Liver (tissue), 8 donors: ENCODE measurements at regions not wholly inside any gene's neighbourhood (a gene's known extent, or its start where the extent isn't known, plus 50 kb on each side); places are given as distances from the start of the nearest gene placed in this dataset.
A peak's percentile ranks its signal among the peaks of the same experiment; 100 is the strongest.

Source experiments
- DNase-seq: peaks from one replicate; pipeline ENCODE4 v3.0.0-alpha.2; 2017; ENCODE audit warnings: low spot score
- H3K27ac ChIP-seq, 2 donors: one replicate each; pipeline ENCODE4 v1.7.0; 2013; ENCODE audit warnings: inconsistent platforms in 2 of 2, low read length in 2 of 2, control low read depth in 1 of 2, low read depth in 1 of 2, mild to moderate bottlenecking in 1 of 2
- H3K27me3 ChIP-seq, 4 donors: one replicate each; pipeline versions ENCODE4 v1.6.1 to v1.7.0; 2013; ENCODE audit warnings: low read length in 3 of 4, inconsistent platforms in 1 of 4, mild to moderate bottlenecking in 1 of 4, moderate library complexity in 1 of 4; ENCODE audit not compliant: control insufficient read depth in 4 of 4, insufficient read depth in 4 of 4
- H3K36me3 ChIP-seq, 4 donors: one replicate each; pipeline versions ENCODE4 v1.6.1 to v1.7.0; 2013; ENCODE audit warnings: low read length in 3 of 4, mild to moderate bottlenecking in 3 of 4, low read depth in 1 of 4, moderate library complexity in 1 of 4; ENCODE audit not compliant: control insufficient read depth in 4 of 4, insufficient read depth in 3 of 4
- H3K4me1 ChIP-seq, 4 donors: one replicate each; pipeline versions ENCODE4 v1.6.1 to v1.7.0; 2013; ENCODE audit warnings: low read length in 3 of 4, mild to moderate bottlenecking in 3 of 4, moderate library complexity in 1 of 4; ENCODE audit not compliant: control insufficient read depth in 4 of 4, insufficient read depth in 4 of 4
- H3K4me3 ChIP-seq, 3 donors: one replicate each; pipeline versions ENCODE4 v1.6.1 to v1.7.0; 2013; ENCODE audit warnings: low read length in 3 of 3, control low read depth in 1 of 3, low read depth in 1 of 3, mild to moderate bottlenecking in 1 of 3
- H3K9ac ChIP-seq, 2 donors: one replicate each; pipeline ENCODE4 v1.7.0; 2013; ENCODE audit warnings: low read length in 2 of 2, mild to moderate bottlenecking in 2 of 2, moderate library complexity in 2 of 2, control low read depth in 1 of 2, low read depth in 1 of 2
- H3K9me3 ChIP-seq, 4 donors: one replicate each; pipeline versions ENCODE4 v1.6.1 to v1.7.0; 2013; ENCODE audit warnings: low read length in 3 of 4; ENCODE audit not compliant: control insufficient read depth in 4 of 4
- ATF3 ChIP-seq: IDR thresholded peaks from 2 replicates; pipeline ENCODE4 v1.6.1; 2016; ENCODE audit warnings: antibody characterized with exemption
- CTCF ChIP-seq: fragments of 150-350 bp; IDR thresholded peaks from 2 replicates; pipeline ENCODE4 v1.5.1; 2017; ENCODE audit warnings: improper control_type of control experiment, low read depth, low read length; ENCODE audit not compliant: missing input control
- EGR1 ChIP-seq, 2 donors: IDR thresholded peaks; 2 replicates each; pipeline ENCODE4 v1.6.1; 2016 to 2018; ENCODE audit warnings: antibody characterized with exemption in 2 of 2, low read depth in 2 of 2
- FOXA1 ChIP-seq: IDR thresholded peaks from 2 replicates; pipeline ENCODE4 v1.6.1; 2016; ENCODE audit warnings: antibody characterized with exemption
- FOXA2 ChIP-seq: IDR thresholded peaks from 2 replicates; pipeline ENCODE4 v1.6.1; 2016; ENCODE audit warnings: antibody characterized with exemption
- GABPA ChIP-seq, 2 donors: IDR thresholded peaks in 1 of 2; conservative IDR thresholded peaks in 1 of 2; 2 replicates each; pipeline ENCODE4 v1.6.1; 2016; ENCODE audit warnings: antibody characterized with exemption in 2 of 2, mild to moderate bottlenecking in 1 of 2, moderate library complexity in 1 of 2
- HNF4A ChIP-seq, 2 donors: conservative IDR thresholded peaks; 2 replicates each; pipeline ENCODE4 v1.6.1; 2016; ENCODE audit warnings: antibody characterized with exemption in 2 of 2, mild to moderate bottlenecking in 2 of 2
- HNF4G ChIP-seq: IDR thresholded peaks from 2 replicates; pipeline ENCODE4 v1.6.1; 2016; ENCODE audit warnings: antibody characterized with exemption
- JUND ChIP-seq, 2 donors: IDR thresholded peaks; 2 replicates each; pipeline ENCODE4 v1.6.1; 2016; ENCODE audit warnings: antibody characterized with exemption in 2 of 2
- MAX ChIP-seq: IDR thresholded peaks from 2 replicates; pipeline ENCODE4 v1.6.1; 2016; ENCODE audit warnings: antibody characterized with exemption
- NR2F2 ChIP-seq: IDR thresholded peaks from 2 replicates; pipeline ENCODE4 v1.6.1; 2016; ENCODE audit warnings: antibody characterized with exemption
- RAD21 ChIP-seq, 2 donors: IDR thresholded peaks; 2 replicates each; pipeline ENCODE4 v1.6.1; 2016; ENCODE audit warnings: antibody characterized with exemption in 2 of 2, mild to moderate bottlenecking in 2 of 2
- RXRA ChIP-seq, 2 donors: IDR thresholded peaks; 2 replicates each; pipeline ENCODE4 v1.6.1; 2017 to 2018; ENCODE audit warnings: antibody characterized with exemption in 2 of 2, mild to moderate bottlenecking in 1 of 2
- SP1 ChIP-seq: IDR thresholded peaks from 2 replicates; pipeline ENCODE4 v1.6.1; 2018; ENCODE audit warnings: antibody characterized with exemption, mild to moderate bottlenecking
- TAF1 ChIP-seq: conservative IDR thresholded peaks from 2 replicates; pipeline ENCODE4 v1.6.1; 2016; ENCODE audit warnings: antibody characterized with exemption, mild to moderate bottlenecking
- WGBS: extraction: QIAGEN DNeasy Blood & Tissue Kit; methylation state at CpG from one replicate; pipeline ENCODE4 v1.1.7; 2013; 5-methylcytosine and 5-hydroxymethylcytosine counted together
- TF ChIP-seq, protein P1 (sequence below): IDR thresholded peaks from 2 replicates; pipeline ENCODE4 v1.6.1; 2016; ENCODE audit warnings: antibody characterized with exemption
- TF ChIP-seq, protein P2 (sequence below): IDR thresholded peaks from 2 replicates; pipeline ENCODE4 v1.6.1; 2016; ENCODE audit warnings: antibody characterized with exemption, mild to moderate bottlenecking
- donor health status: healthy.
- donor health status: healthy.
- donor health status: healthy.
- donor health status: healthy.
- donor health status: healthy.

- 57% methylated on average over 5 of the region's 5 CpGs for WGBS
- DNase-seq, result no peak
- Histone ChIP-seq H3K27ac (no peak overlapping the region), H3K4me3 (no peak overlapping the region), H3K27me3 (no peaks in the 10 kb centered on the region), H3K9me3 (no peaks in the 10 kb centered on the region), H3K36me3 (no peaks in the 10 kb centered on the region), H3K9ac (no peak overlapping the region), H3K4me1 (no peaks in the 10 kb centered on the region)
- TF ChIP-seq CTCF, result peak; percentile 16
- no peak for TF ChIP-seq RXRA (IDR thresholded peaks at IDR 0.05)
- no peak for TF ChIP-seq EGR1 (IDR thresholded peaks at IDR 0.05; ENCODE audit: low read depth in 2 of 2)
- no peak for TF ChIP-seq GABPA (IDR thresholded peaks at IDR 0.05 in 1 of 2, conservative IDR thresholded peaks at IDR 0.05 in 1 of 2)
- TF ChIP-seq, protein P1, sequence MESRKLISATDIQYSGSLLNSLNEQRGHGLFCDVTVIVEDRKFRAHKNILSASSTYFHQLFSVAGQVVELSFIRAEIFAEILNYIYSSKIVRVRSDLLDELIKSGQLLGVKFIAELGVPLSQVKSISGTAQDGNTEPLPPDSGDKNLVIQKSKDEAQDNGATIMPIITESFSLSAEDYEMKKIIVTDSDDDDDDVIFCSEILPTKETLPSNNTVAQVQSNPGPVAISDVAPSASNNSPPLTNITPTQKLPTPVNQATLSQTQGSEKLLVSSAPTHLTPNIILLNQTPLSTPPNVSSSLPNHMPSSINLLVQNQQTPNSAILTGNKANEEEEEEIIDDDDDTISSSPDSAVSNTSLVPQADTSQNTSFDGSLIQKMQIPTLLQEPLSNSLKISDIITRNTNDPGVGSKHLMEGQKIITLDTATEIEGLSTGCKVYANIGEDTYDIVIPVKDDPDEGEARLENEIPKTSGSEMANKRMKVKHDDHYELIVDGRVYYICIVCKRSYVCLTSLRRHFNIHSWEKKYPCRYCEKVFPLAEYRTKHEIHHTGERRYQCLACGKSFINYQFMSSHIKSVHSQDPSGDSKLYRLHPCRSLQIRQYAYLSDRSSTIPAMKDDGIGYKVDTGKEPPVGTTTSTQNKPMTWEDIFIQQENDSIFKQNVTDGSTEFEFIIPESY, result no peak
- TF ChIP-seq RAD21 (IDR thresholded peaks at IDR 0.05), result peak in 1 of 2 donors; percentile 55
- TF ChIP-seq HNF4A (conservative IDR thresholded peaks at IDR 0.05), result no peak
- no peak for TF ChIP-seq HNF4G
- no peak for TF ChIP-seq ATF3
- no peak for TF ChIP-seq JUND (IDR thresholded peaks at IDR 0.05)
- no peak for TF ChIP-seq FOXA1
- no peak for TF ChIP-seq SP1
- TF ChIP-seq MAX, result no peak
- TF ChIP-seq FOXA2, result no peak
Measured at GRCh38 chr12:17588968-17589367, 501.0 kb downstream of the RERGL start.

DNA sequence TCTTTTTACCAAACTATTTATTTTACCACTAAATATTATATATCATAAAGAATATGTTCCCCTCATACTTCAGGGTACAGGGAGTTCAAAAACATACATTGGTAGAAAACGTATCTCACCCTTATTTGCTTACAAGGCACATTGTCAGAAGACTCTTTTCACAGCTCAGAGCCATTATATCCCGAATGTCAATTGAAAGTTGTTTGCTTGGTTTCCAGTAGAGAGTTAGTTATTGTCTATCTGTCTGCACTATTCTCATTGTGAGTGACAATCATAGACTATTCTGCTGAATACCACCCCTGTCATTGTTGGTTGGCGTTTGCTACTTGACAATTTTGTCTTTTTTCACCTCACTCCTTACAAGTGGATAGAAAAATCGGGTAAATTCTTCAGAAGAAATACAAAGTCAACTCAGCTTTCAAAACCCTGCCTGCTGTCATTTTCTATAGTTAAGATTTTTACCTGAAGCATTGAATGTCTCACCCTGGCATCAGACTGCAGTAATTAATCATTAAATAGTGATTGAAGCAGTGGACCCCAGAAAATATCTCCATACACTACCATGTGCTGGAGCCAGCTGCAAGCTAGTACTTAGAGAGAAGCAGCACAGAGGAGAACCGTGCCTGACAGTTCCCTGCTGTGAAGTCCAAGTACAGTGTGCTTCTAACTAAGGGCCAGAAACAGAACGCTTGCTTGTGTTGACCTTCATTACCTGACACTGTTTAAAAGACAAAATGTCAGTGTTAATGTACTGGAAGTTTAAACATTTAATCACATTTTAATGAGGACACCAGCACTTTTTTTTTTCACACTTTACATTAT is 510.6 kb downstream of the RERGL start:
- no peaks in the 10 kb centered on the region for H3K4me1 ChIP-seq
- H3K27ac ChIP-seq, result no peak overlapping the region
- TF ChIP-seq MAX (no peak), SP1 (no peak), EGR1 (IDR thresholded peaks at IDR 0.05; ENCODE audit: low read depth in 2 of 2) (no peak), RAD21 (IDR thresholded peaks at IDR 0.05) (no peak), JUND (IDR thresholded peaks at IDR 0.05) (no peak), HNF4G (no peak), TAF1 (no peak), FOXA1 (no peak), NR2F2 (no peak), FOXA2 (no peak), CTCF (no peak)
- TF ChIP-seq, protein P2, sequence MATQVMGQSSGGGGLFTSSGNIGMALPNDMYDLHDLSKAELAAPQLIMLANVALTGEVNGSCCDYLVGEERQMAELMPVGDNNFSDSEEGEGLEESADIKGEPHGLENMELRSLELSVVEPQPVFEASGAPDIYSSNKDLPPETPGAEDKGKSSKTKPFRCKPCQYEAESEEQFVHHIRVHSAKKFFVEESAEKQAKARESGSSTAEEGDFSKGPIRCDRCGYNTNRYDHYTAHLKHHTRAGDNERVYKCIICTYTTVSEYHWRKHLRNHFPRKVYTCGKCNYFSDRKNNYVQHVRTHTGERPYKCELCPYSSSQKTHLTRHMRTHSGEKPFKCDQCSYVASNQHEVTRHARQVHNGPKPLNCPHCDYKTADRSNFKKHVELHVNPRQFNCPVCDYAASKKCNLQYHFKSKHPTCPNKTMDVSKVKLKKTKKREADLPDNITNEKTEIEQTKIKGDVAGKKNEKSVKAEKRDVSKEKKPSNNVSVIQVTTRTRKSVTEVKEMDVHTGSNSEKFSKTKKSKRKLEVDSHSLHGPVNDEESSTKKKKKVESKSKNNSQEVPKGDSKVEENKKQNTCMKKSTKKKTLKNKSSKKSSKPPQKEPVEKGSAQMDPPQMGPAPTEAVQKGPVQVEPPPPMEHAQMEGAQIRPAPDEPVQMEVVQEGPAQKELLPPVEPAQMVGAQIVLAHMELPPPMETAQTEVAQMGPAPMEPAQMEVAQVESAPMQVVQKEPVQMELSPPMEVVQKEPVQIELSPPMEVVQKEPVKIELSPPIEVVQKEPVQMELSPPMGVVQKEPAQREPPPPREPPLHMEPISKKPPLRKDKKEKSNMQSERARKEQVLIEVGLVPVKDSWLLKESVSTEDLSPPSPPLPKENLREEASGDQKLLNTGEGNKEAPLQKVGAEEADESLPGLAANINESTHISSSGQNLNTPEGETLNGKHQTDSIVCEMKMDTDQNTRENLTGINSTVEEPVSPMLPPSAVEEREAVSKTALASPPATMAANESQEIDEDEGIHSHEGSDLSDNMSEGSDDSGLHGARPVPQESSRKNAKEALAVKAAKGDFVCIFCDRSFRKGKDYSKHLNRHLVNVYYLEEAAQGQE, result no peak
- 35% methylated on average over 6 of the region's 6 CpGs for WGBS
- no peak for DNase-seq
- no peaks in the 10 kb centered on the region for H3K27me3 ChIP-seq
- no peak overlapping the region for H3K4me3 ChIP-seq
- H3K9me3 ChIP-seq, result no peaks in the 10 kb centered on the region
- H3K9ac ChIP-seq, result no peak overlapping the region
- no peaks in the 10 kb centered on the region for H3K36me3 ChIP-seq
